GM10248 (cell line): ENCODE measurements at regions not wholly inside any gene's neighbourhood (a gene's known extent, or its start where the extent isn't known, plus 50 kb on each side); places are given as distances from the start of the nearest gene placed in this dataset.

Experiments
- CTCF ChIA-PET: fragments of 300-600 bp; sonication (Branson Sonifier 250); formaldehyde crosslinking; extraction: SDS; loops from one replicate; lab custom pipeline; 2021; ENCODE audit warnings: antibody characterized with exemption; lab: Yijun Ruan, JAX
- POLR2A ChIA-PET: fragments of 350-650 bp; sonication (Branson Sonifier 250); formaldehyde crosslinking; extraction: SDS; loops from one replicate; lab custom pipeline; 2020; ENCODE audit warnings: antibody characterized with exemption; lab: Yijun Ruan, JAX
- DNase-seq: peaks from one replicate; pipeline ENCODE4 v3.0.0; 2012; ENCODE audit errors: extremely low spot score
- CTCF ChIP-seq: IDR thresholded peaks from 2 replicates; pipeline ENCODE4 v1.5.1; 2012; ENCODE audit warnings: mild to moderate bottlenecking, low read depth; ENCODE audit errors: extremely low read depth, missing control alignments, control extremely low read depth

- TF ChIP-seq CTCF, result no peak
- POLR2A ChIA-PET, result no interaction called here
- no peak for DNase-seq
- CTCF ChIA-PET, result no interaction called here
Measured at GRCh38 chr9:101861472-101861871, 123.0 kb upstream of the GRIN3A start.

- ChIA-PET POLR2A (no interaction called here), CTCF (no interaction called here)
- DNase-seq, result no peak
- no peak for TF ChIP-seq CTCF
Measured at GRCh38 chr9:101860920-101861319, 122.5 kb upstream of the GRIN3A start.

DNA sequence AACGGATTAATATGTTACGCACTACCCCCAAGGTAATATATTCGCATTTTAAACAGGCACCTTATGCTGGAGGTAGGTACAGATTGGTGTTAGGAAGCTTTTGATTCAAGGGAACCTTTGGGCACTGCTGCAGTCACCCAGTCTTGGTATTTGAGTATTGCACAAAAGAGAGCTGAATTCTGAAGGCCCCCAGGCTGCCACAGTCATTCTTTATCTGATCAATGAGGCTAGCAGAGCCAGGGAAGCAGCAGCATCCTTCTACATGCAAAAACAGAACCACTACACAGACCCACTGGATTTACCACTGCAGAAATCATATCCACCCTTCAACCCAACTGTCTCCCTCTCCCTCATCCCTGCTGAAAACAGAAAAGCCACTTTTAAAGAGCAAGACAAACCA is 121.2 kb upstream of the GRIN3A start:
- TF ChIP-seq CTCF, result no peak
- POLR2A ChIA-PET, result no interaction called here
- CTCF ChIA-PET, result interaction anchor here (2.1 kb wide), 1 partner anchor 10 kb away, joined by 8 read pairs; no protein-coding TSS in a partner anchor
- no peak for DNase-seq

- no peak for DNase-seq
- ChIA-PET POLR2A (no interaction called here), CTCF (interaction anchor here (2.1 kb wide), 1 partner anchor 12 kb away, joined by 8 read pairs; no protein-coding TSS in a partner anchor)
- TF ChIP-seq CTCF, result no peak
Measured at GRCh38 chr9:101858026-101858425, 119.6 kb upstream of the GRIN3A start.

GRCh38 chr9:101849102-101849707 is 110.8 kb upstream of the GRIN3A start:
- no peak for TF ChIP-seq CTCF
- DNase-seq, result no peak
- ChIA-PET POLR2A (no interaction called here), CTCF (no interaction called here)

DNA sequence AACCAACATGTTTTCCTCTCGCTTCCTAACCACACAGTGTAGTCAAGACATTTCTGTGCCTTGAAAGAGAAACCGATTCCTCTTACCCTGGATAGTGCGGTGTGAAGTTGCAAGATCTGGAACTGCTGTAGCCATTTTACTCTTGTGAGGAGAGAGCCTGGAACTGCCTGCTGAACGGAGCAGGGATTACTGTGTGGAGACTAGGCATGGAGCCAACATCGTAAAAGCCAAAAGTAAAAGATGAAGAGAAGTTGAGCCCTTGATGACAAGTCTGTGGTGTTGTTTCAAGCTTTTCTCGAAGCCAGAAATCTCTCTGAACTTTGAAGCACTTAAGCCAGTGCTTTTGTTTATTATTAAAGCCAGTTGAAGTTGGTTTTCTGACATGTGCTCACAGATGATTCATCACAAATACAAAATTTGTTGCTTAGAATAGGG is 110.1 kb upstream of the GRIN3A start:
- no peak for TF ChIP-seq CTCF
- DNase-seq, result no peak
- POLR2A ChIA-PET, result no interaction called here
- CTCF ChIA-PET, result no interaction called here

GRCh38 chr9:101846161-101846560 is 107.7 kb upstream of the GRIN3A start:
- TF ChIP-seq CTCF, result no peak
- POLR2A ChIA-PET, result no interaction called here
- CTCF ChIA-PET, result no interaction called here
- DNase-seq, result no peak
